Omental fat pad (tissue), 3 donors: ENCODE measurements at regions not wholly inside any gene's neighbourhood (a gene's known extent, or its start where the extent isn't known, plus 50 kb on each side); places are given as distances from the start of the nearest gene placed in this dataset. TPM values are rescaled to one million over a fixed set of nuclear protein-coding genes. Genes with fewer than 3 reads are reported as not detected.

Experiments
- ATAC-seq: fragments of 150-250 bp; one replicate; pipeline ENCODE4 v1.9.1; 2016; ENCODE audit warnings: mild to moderate bottlenecking, moderate library complexity; ENCODE audit not compliant: low FRiP score
- DNase-seq: peaks from one replicate; pipeline ENCODE4 v3.0.0-alpha.2; 2019; ENCODE audit warnings: low spot score
- small RNA-seq: library from RNA; depleted of rRNA; stranded (forward); fragments of <200 nt; gene quantifications from one replicate; pipeline ENCODE3, GENCODE V24; 2016
- TF ChIP-seq, protein P1 (sequence below), 3 donors: fragments of 450-650 bp; IDR thresholded peaks; one replicate each; pipeline ENCODE4 v1.5.1; 2016 to 2017; ENCODE audit warnings: antibody characterized with exemption in 3 of 3, mild to moderate bottlenecking in 3 of 3, moderate library complexity in 2 of 3

DNA sequence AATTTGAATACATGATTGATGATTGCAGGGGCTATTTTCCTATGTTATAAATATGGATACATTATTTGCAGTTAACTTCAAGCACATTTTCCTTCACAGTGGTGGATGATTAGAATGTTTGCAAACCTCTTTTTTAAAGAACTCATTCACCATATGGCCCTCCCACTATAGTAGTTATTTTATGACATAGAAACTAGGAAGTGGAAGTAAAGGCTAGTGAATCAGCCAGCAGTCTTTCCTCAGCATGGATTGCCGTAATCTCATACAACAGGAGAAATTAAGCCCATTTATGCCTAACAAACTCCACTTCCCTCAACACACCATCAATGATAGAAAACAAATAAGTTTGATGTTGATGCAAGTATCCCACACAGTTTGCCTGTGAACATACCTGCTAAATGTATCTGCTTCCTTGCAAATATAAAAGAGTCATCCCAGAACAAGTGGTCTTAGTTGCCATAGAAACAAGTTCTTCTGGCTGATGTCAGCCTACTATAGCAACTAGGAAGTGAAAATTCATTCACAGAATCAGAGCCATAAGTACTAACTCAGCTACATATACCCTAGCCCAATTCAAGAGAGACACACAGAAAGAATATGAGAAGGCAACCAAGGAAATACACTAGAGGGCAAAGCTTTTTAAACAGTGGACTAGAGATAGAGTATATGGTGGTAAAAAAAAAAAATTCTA is 100.9 kb upstream of the RADX start:
- no peak for DNase-seq

More for the DNA sequence above, 100.9 kb upstream of the RADX start:
- TF ChIP-seq, protein P1, sequence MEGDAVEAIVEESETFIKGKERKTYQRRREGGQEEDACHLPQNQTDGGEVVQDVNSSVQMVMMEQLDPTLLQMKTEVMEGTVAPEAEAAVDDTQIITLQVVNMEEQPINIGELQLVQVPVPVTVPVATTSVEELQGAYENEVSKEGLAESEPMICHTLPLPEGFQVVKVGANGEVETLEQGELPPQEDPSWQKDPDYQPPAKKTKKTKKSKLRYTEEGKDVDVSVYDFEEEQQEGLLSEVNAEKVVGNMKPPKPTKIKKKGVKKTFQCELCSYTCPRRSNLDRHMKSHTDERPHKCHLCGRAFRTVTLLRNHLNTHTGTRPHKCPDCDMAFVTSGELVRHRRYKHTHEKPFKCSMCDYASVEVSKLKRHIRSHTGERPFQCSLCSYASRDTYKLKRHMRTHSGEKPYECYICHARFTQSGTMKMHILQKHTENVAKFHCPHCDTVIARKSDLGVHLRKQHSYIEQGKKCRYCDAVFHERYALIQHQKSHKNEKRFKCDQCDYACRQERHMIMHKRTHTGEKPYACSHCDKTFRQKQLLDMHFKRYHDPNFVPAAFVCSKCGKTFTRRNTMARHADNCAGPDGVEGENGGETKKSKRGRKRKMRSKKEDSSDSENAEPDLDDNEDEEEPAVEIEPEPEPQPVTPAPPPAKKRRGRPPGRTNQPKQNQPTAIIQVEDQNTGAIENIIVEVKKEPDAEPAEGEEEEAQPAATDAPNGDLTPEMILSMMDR (IDR thresholded peaks at IDR 0.05) = no peak
- no peak for ATAC-seq

Small RNAs in the stretch of these regions (small RNA-seq; reads per million reads assigned to genes)
- gene AL133271.1 (not detected), gene RF00019 (not detected)
